KOPT-K1 (cell line): ENCODE measurements at regions not wholly inside any gene's neighbourhood (a gene's known extent, or its start where the extent isn't known, plus 50 kb on each side); places are given as distances from the start of the nearest gene placed in this dataset.

Experiments used
- H3K27ac ChIP-seq: fragments of 200-600 bp; sonication (generic); 2 replicates; pipeline ENCODE4 v1.5.1; 2016; ENCODE audit warnings: antibody characterized with exemption, mild to moderate bottlenecking, low read depth, low read length; ENCODE audit not compliant: poor library complexity, severe bottlenecking
- H3K36me3 ChIP-seq: fragments of 200-600 bp; sonication (generic); 2 replicates; pipeline ENCODE4 v1.5.1; 2017; ENCODE audit warnings: antibody characterized with exemption, mild to moderate bottlenecking, low read length, moderate library complexity; ENCODE audit not compliant: insufficient read depth
- H3K9me3 ChIP-seq: fragments of 200-600 bp; sonication (generic); 2 replicates; pipeline ENCODE4 v1.5.1; 2017; ENCODE audit warnings: antibody characterized with exemption, low read length, mild to moderate bottlenecking; ENCODE audit not compliant: insufficient read depth, poor library complexity, severe bottlenecking

GRCh38 chr7:36003343-36003742 lies 149.7 kb upstream of the EEPD1 start:
- Histone ChIP-seq H3K36me3 (no peaks in the 10 kb centered on the region), H3K9me3 (no peaks in the 10 kb centered on the region), H3K27ac (no peak overlapping the region)

GRCh38 chr7:36005293-36005692 lies 147.8 kb upstream of the EEPD1 start:
- H3K36me3 ChIP-seq: no peaks in the 10 kb centered on the region
- H3K9me3 ChIP-seq: no peaks in the 10 kb centered on the region
- no peak overlapping the region for H3K27ac ChIP-seq

- no peaks in the 10 kb centered on the region for H3K36me3 ChIP-seq
- no peak overlapping the region for H3K27ac ChIP-seq
- no peaks in the 10 kb centered on the region for H3K9me3 ChIP-seq
These were observed 147.2 kb upstream of the EEPD1 start for GRCh38 chr7:36005876-36006275.

- Histone ChIP-seq H3K36me3 (no peaks in the 10 kb centered on the region), H3K9me3 (no peaks in the 10 kb centered on the region), H3K27ac (no peak overlapping the region)
These were observed 146.3 kb upstream of the EEPD1 start for GRCh38 chr7:36006636-36007229.

- no peaks in the 10 kb centered on the region for H3K9me3 ChIP-seq
- no peak overlapping the region for H3K27ac ChIP-seq
- no peaks in the 10 kb centered on the region for H3K36me3 ChIP-seq
These were observed 142.1 kb upstream of the EEPD1 start for GRCh38 chr7:36010656-36011587.

GRCh38 chr7:36011588-36011965 lies 141.5 kb upstream of the EEPD1 start:
- no peaks in the 10 kb centered on the region for H3K36me3 ChIP-seq
- H3K27ac ChIP-seq: no peak overlapping the region
- no peaks in the 10 kb centered on the region for H3K9me3 ChIP-seq

GRCh38 chr7:36013246-36014014 lies 139.6 kb upstream of the EEPD1 start:
- Histone ChIP-seq H3K36me3 (no peaks in the 10 kb centered on the region), H3K9me3 (no peaks in the 10 kb centered on the region), H3K27ac (no peak overlapping the region)

- Histone ChIP-seq H3K9me3 (no peaks in the 10 kb centered on the region), H3K27ac (no peak overlapping the region), H3K36me3 (no peaks in the 10 kb centered on the region)
These were observed 138.1 kb upstream of the EEPD1 start for GRCh38 chr7:36014961-36015360.

- Histone ChIP-seq H3K9me3 (no peaks in the 10 kb centered on the region), H3K36me3 (no peaks in the 10 kb centered on the region), H3K27ac (no peak overlapping the region)
These were observed 137.3 kb upstream of the EEPD1 start for GRCh38 chr7:36015733-36016132.

- Histone ChIP-seq H3K27ac (no peak overlapping the region), H3K9me3 (no peaks in the 10 kb centered on the region), H3K36me3 (no peaks in the 10 kb centered on the region)
These were observed 136.4 kb upstream of the EEPD1 start for GRCh38 chr7:36016648-36017047.

GRCh38 chr7:36017111-36017510 lies 135.9 kb upstream of the EEPD1 start:
- no peaks in the 10 kb centered on the region for H3K36me3 ChIP-seq
- H3K27ac ChIP-seq: no peak overlapping the region
- H3K9me3 ChIP-seq: no peaks in the 10 kb centered on the region

- Histone ChIP-seq H3K36me3 (no peaks in the 10 kb centered on the region), H3K9me3 (no peaks in the 10 kb centered on the region), H3K27ac (no peak overlapping the region)
These were observed 134.1 kb upstream of the EEPD1 start for GRCh38 chr7:36018816-36019484.

GRCh38 chr7:36019538-36019937 lies 133.5 kb upstream of the EEPD1 start:
- Histone ChIP-seq H3K9me3 (no peaks in the 10 kb centered on the region), H3K27ac (no peak overlapping the region), H3K36me3 (no peaks in the 10 kb centered on the region)

GRCh38 chr7:36019980-36020379 lies 133.1 kb upstream of the EEPD1 start:
- Histone ChIP-seq H3K27ac (no peak overlapping the region), H3K9me3 (no peaks in the 10 kb centered on the region), H3K36me3 (no peaks in the 10 kb centered on the region)

- Histone ChIP-seq H3K36me3 (no peaks in the 10 kb centered on the region), H3K27ac (no peak overlapping the region), H3K9me3 (no peaks in the 10 kb centered on the region)
These were observed 131.7 kb upstream of the EEPD1 start for GRCh38 chr7:36021367-36021766.
